IMR-90 (cell line): ENCODE measurements at regions not wholly inside any gene's neighbourhood (a gene's known extent, or its start where the extent isn't known, plus 50 kb on each side); places are given as distances from the start of the nearest gene placed in this dataset.
"Not testable (repeated sequence)": the region's sequence is repeated elsewhere in the genome, so short reads cannot be mapped to it uniquely, and the experiment has no call there.

Experiments
- ATAC-seq: fragments of 200-7000 bp; cut with Tn5 transposase; 2 replicates; pipeline ENCODE4 v1.9.1; 2020; ENCODE audit warnings: low read depth, mild to moderate bottlenecking, moderate library complexity
- BruUV-seq: library from RNA; stranded (reverse); fragments of 400-500 nt; replicated peaks from 2 replicates; lab custom pipeline; 2021; lab: Mats Ljungman, UMichigan
- CTCF ChIA-PET: fragments of 300-600 bp; formaldehyde crosslinking; extraction: SDS; loops from one replicate; lab custom pipeline; 2021; ENCODE audit warnings: antibody characterized with exemption; lab: Yijun Ruan, JAX
- POLR2A ChIA-PET: fragments of 300-600 bp; sonication (Branson Sonifier 250); formaldehyde crosslinking; loops from one replicate; lab custom pipeline; 2022; ENCODE audit warnings: antibody characterized with exemption; ENCODE audit not compliant: unreplicated experiment; lab: Charles Lee
- DNase-seq: peaks from one replicate; pipeline ENCODE4 v3.0.0; 2013
- H2AFZ ChIP-seq: replicated peaks from 2 replicates; pipeline ENCODE3; 2013; ENCODE audit warnings: low read length, mild to moderate bottlenecking; ENCODE audit not compliant: poor library complexity
- H2AK5ac ChIP-seq: 2 replicates; pipeline ENCODE4 v1.6.1; 2013; ENCODE audit warnings: low read depth, low read length, inconsistent platforms
- H2AK9ac ChIP-seq: replicated peaks from 2 replicates; pipeline ENCODE3; 2013; ENCODE audit warnings: mild to moderate bottlenecking, low read depth, low read length, moderate library complexity; ENCODE audit not compliant: poor library complexity
- H2BK120ac ChIP-seq: 2 replicates; pipeline ENCODE4 v1.6.1; 2013; ENCODE audit warnings: low read depth, low read length, inconsistent platforms
- H2BK15ac ChIP-seq: 3 replicates; pipeline ENCODE4 v1.6.1; 2013; ENCODE audit warnings: low read depth, low read length, inconsistent platforms
- H2BK20ac ChIP-seq: 2 replicates; pipeline ENCODE4 v1.6.1; 2013; ENCODE audit warnings: low read depth, mild to moderate bottlenecking, inconsistent platforms, low read length, moderate library complexity
- H2BK5ac ChIP-seq: 2 replicates; pipeline ENCODE4 v1.6.1; 2013; ENCODE audit warnings: mild to moderate bottlenecking, low read depth, low read length, inconsistent platforms; ENCODE audit not compliant: poor library complexity, severe bottlenecking
- H3K14ac ChIP-seq: replicated peaks from 2 replicates; pipeline ENCODE4 v1.6.1; 2013; ENCODE audit warnings: low read depth, low read length, inconsistent platforms
- H3K18ac ChIP-seq: 2 replicates; pipeline ENCODE4 v1.6.1; 2013; ENCODE audit warnings: low read depth, low read length, control low read depth
- H3K23ac ChIP-seq: 2 replicates; pipeline ENCODE4 v1.6.1; 2013; ENCODE audit warnings: low read depth, low read length, inconsistent platforms
- H3K27ac ChIP-seq: 2 replicates; pipeline ENCODE4 v1.5.1; 2013; ENCODE audit warnings: mild to moderate bottlenecking, control low read depth, low read length; ENCODE audit not compliant: insufficient read depth
- H3K27me3 ChIP-seq: 2 replicates; pipeline ENCODE4 v1.6.1; 2013; ENCODE audit warnings: low read length; ENCODE audit not compliant: control insufficient read depth, insufficient read depth
- H3K36me3 ChIP-seq: 2 replicates; pipeline ENCODE4 v1.6.1; 2013; ENCODE audit warnings: low read length, mixed read lengths; ENCODE audit not compliant: control insufficient read depth, insufficient read depth
- H3K4ac ChIP-seq: 2 replicates; pipeline ENCODE4 v1.6.1; 2013; ENCODE audit warnings: low read depth, low read length, inconsistent platforms
- H3K4me1 ChIP-seq: 2 replicates; pipeline ENCODE4 v1.6.1; 2013; ENCODE audit warnings: low read length, mixed read lengths; ENCODE audit not compliant: control insufficient read depth, insufficient read depth
- H3K4me2 ChIP-seq: 2 replicates; pipeline ENCODE4 v1.6.1; 2013; ENCODE audit warnings: low read depth, mild to moderate bottlenecking, control low read depth, low read length, moderate library complexity
- H3K4me3 ChIP-seq: 2 replicates; pipeline ENCODE4 v1.5.1; 2013; ENCODE audit warnings: low read depth, mild to moderate bottlenecking, control low read depth, low read length, moderate library complexity; ENCODE audit not compliant: insufficient read depth
- H3K56ac ChIP-seq: 2 replicates; pipeline ENCODE4 v1.6.1; 2013; ENCODE audit warnings: low read length, inconsistent platforms; ENCODE audit not compliant: insufficient read depth; ENCODE audit errors: extremely low read depth
- H3K79me1 ChIP-seq, 2 experiments: 2 replicates each; pipeline ENCODE4 v1.6.1; 2013; ENCODE audit warnings: low read length in 2 of 2, inconsistent platforms in 1 of 2, low read depth in 1 of 2
- H3K9ac ChIP-seq: 2 replicates; pipeline ENCODE4 v1.6.1; 2013; ENCODE audit warnings: low read depth, low read length, control low read depth
- H3K9me1 ChIP-seq: 2 replicates; pipeline ENCODE4 v1.6.1; 2013; ENCODE audit warnings: low read length, inconsistent platforms; ENCODE audit not compliant: insufficient read depth
- H3K9me3 ChIP-seq: 2 replicates; pipeline ENCODE4 v1.6.1; 2013; ENCODE audit warnings: low read length; ENCODE audit not compliant: control insufficient read depth, insufficient read depth
- H4K20me1 ChIP-seq: 2 replicates; pipeline ENCODE4 v1.6.1; 2013; ENCODE audit warnings: low read length, inconsistent platforms; ENCODE audit not compliant: insufficient read depth
- H4K5ac ChIP-seq: 2 replicates; pipeline ENCODE4 v1.6.1; 2013; ENCODE audit warnings: mild to moderate bottlenecking, low read depth, low read length, control low read depth
- H4K8ac ChIP-seq, 2 experiments: 2 replicates each; pipeline ENCODE4 v1.6.1; 2013; ENCODE audit warnings: low read depth in 2 of 2, low read length in 2 of 2, control low read depth in 1 of 2, inconsistent platforms in 1 of 2
- H4K91ac ChIP-seq: 2 replicates; pipeline ENCODE4 v1.6.1; 2013; ENCODE audit warnings: low read depth, low read length, inconsistent platforms; ENCODE audit not compliant: insufficient read depth
- WGBS, 2 experiments: methylation state at CpG; one replicate each; pipeline versions ENCODE4 v1.1.5 to v1.1.7; 2013; ENCODE audit warnings: missing lambda C conversion rate in 2 of 2; ENCODE audit not compliant: insufficient read length in 1 of 2; ENCODE audit errors: extremely low coverage in 2 of 2; 5-methylcytosine and 5-hydroxymethylcytosine counted together
- dilution Hi-C: fragments of 300-500 bp; cut with HindIII; formaldehyde crosslinking; loops from one replicate; pipeline ENCODE4 v1.14.3; 2018; ENCODE audit warnings: low sequenced_read_pairs; ENCODE audit not compliant: unreplicated experiment
- in situ Hi-C: fragments of 300-500 bp; cut with MboI; formaldehyde crosslinking; loops from 3 replicates; pipeline ENCODE4 v1.14.3; 2019; ENCODE audit warnings: low sequenced_read_pairs, inconsistent platforms, mixed read lengths
- intact Hi-C: fragments of 100-400 bp; cut with micrococcal nuclease; formaldehyde crosslinking; loops from 2 replicates; pipeline ENCODE4 v1.10.0; 2022

DNA sequence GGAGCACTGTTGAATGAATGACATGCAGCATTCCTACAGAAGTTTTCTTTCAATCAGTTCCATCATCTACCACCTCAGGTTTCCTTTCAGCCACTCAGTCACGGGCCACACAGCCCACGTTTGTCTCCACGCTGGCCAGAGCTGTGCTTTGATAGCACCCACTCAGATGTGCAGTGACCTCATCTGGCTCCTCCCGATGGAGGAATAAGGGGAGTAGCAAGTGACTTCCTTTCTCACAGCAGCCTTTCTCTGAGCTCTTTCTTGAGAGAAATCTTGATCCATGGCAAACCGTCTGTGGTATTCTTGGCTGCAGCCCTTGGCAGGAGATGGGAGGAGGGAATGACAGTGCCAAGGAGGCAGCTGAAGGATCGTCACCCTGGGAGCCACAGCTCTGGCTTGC lies 62.4 kb downstream of the HOXC4 start:
- H3K14ac ChIP-seq, H4K8ac ChIP-seq, POLR2A ChIA-PET, H2BK120ac ChIP-seq, H3K9ac ChIP-seq, H4K91ac ChIP-seq, H2AFZ ChIP-seq, ATAC-seq, H3K56ac ChIP-seq, H3K79me1 ChIP-seq, H3K4me3 ChIP-seq, H4K5ac ChIP-seq, H3K27me3 ChIP-seq, DNase-seq, H2BK20ac ChIP-seq, H2BK15ac ChIP-seq, dilution Hi-C loops, H2AK5ac ChIP-seq, H3K4me2 ChIP-seq, H2BK5ac ChIP-seq, H4K20me1 ChIP-seq, CTCF ChIA-PET, H3K18ac ChIP-seq, H2AK9ac ChIP-seq, intact Hi-C loops, H3K4ac ChIP-seq, H3K23ac ChIP-seq, H3K27ac ChIP-seq, H3K9me1 ChIP-seq, H3K36me3 ChIP-seq, BruUV-seq, H3K4me1 ChIP-seq, in situ Hi-C loops, H3K9me3 ChIP-seq: not testable (repeated sequence)
- no CpG with 5 or more reads among the region's 6 CpGs for WGBS, 2 experiments

DNA sequence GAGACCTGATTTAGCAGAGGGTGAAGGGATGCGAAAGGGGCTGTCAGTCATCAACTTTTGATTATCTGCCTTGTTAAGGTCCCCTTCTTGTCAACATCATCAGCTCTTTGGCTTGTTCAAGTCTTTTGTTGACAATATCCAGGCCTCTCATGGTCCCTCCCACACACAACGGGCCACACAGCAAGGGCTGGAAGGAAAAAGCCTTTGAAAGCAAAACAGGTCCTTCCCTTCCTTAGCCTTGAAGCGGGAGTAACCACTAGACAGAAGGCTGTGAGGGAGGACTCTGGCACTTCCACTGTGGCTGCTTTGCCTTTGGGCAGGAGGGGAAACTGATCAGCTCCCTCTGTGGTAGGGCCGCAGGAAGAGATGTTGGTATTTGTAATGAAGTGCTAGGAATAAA lies 63.8 kb downstream of the HOXC4 start:
- H2AK5ac ChIP-seq, H3K27me3 ChIP-seq, dilution Hi-C loops, H3K36me3 ChIP-seq, in situ Hi-C loops, H3K56ac ChIP-seq, H4K20me1 ChIP-seq, H4K5ac ChIP-seq, H3K23ac ChIP-seq, H2BK5ac ChIP-seq, H3K4me1 ChIP-seq, H4K8ac ChIP-seq, CTCF ChIA-PET, H3K9me1 ChIP-seq, H3K4me3 ChIP-seq, H3K4me2 ChIP-seq, POLR2A ChIA-PET, H3K18ac ChIP-seq, H2AK9ac ChIP-seq, BruUV-seq, H2AFZ ChIP-seq, H3K9me3 ChIP-seq, H3K9ac ChIP-seq, H3K14ac ChIP-seq, DNase-seq, H2BK15ac ChIP-seq, intact Hi-C loops, H3K79me1 ChIP-seq, ATAC-seq, H3K27ac ChIP-seq, H4K91ac ChIP-seq, H3K4ac ChIP-seq, H2BK120ac ChIP-seq, H2BK20ac ChIP-seq: not testable (repeated sequence)
- WGBS, 2 experiments, result no CpG with 5 or more reads among the region's 4 CpGs
